Retinal pigment epithelial cell (primary cell): ENCODE measurements at regions not wholly inside any gene's neighbourhood (a gene's known extent, or its start where the extent isn't known, plus 50 kb on each side); places are given as distances from the start of the nearest gene placed in this dataset.
A peak's percentile ranks its signal among the peaks of the same experiment; 100 is the strongest.

ENCODE experiments used
- DNase-seq: peaks from one replicate; pipeline ENCODE4 v3.0.0-alpha.2; 2010; ENCODE audit warnings: low read depth
- H3K4me3 ChIP-seq: 2 replicates; pipeline ENCODE4 v1.5.1; 2011; ENCODE audit warnings: mild to moderate bottlenecking, low read length, control low read depth, moderate library complexity
- TF ChIP-seq, protein P1 (sequence below): conservative IDR thresholded peaks from 2 replicates; pipeline ENCODE4 v1.5.1; 2011; ENCODE audit warnings: low read depth, low read length, control low read depth, inconsistent platforms

DNA sequence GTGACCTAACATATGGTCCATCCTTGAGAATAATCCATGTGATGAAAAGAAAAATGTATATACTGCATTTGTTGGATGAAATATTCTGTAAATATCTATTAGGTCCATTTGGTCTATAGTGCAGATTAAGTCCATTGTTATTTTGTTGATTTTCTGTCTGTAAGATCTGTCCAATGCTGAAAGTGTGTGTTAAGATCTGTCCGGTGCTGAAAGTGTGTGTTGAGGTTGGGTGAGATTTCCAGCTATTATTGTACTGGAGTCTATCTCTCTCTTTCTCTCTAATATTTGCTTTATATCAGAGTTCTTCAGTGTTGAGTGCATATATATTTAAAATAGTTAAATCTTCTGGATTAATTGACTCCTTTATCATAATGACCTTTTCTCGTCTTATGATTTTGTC, 828.8 kb upstream of the CRIM1 start:
- no peak overlapping the region for H3K4me3 ChIP-seq
- DNase-seq: no peak
- TF ChIP-seq, protein P1, sequence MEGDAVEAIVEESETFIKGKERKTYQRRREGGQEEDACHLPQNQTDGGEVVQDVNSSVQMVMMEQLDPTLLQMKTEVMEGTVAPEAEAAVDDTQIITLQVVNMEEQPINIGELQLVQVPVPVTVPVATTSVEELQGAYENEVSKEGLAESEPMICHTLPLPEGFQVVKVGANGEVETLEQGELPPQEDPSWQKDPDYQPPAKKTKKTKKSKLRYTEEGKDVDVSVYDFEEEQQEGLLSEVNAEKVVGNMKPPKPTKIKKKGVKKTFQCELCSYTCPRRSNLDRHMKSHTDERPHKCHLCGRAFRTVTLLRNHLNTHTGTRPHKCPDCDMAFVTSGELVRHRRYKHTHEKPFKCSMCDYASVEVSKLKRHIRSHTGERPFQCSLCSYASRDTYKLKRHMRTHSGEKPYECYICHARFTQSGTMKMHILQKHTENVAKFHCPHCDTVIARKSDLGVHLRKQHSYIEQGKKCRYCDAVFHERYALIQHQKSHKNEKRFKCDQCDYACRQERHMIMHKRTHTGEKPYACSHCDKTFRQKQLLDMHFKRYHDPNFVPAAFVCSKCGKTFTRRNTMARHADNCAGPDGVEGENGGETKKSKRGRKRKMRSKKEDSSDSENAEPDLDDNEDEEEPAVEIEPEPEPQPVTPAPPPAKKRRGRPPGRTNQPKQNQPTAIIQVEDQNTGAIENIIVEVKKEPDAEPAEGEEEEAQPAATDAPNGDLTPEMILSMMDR: no peak

DNA sequence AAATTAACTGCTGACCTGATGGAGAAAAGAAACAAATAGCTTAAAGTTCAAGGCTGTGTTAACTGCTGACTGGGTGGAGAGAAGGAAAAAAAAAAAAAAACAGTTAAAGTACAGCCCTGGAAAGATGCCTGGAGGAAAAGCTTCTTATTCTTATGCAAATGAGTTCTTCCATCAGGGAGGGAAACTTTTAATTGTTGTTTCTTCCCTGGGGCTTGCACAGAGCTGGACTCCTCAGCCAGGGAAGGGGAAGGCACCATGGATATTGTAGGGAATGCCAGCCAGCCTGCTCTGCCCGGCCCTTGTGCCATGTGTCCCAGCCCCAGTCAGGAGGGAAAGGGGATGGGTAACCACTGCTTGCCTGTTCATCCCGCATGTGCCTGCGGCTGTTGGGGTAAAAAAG, 833.1 kb upstream of the CRIM1 start:
- H3K4me3 ChIP-seq: no peak overlapping the region
- DNase-seq: no peak
- TF ChIP-seq, protein P1: no peak

DNA sequence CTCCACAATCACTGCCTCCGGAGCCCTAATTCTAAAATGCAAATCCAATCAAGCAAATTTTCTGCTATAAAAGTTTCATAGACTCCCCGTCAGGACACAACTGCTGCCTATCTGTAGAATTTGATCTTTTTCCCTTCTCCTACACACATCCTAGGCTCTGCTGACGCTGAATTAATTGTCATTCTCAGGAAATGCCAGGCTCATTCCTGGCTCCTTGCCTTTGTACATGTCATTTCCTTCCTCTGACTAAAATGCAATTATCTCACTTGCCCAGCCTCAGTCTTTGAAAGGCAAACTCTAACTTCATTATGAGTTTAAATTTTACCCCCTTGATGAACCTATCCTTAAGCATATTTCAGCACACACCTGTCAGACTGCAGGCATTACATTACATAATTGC, 844.9 kb upstream of the CRIM1 start:
- no peak for DNase-seq
- TF ChIP-seq, protein P1: no peak
- H3K4me3 ChIP-seq: no peak overlapping the region

DNA sequence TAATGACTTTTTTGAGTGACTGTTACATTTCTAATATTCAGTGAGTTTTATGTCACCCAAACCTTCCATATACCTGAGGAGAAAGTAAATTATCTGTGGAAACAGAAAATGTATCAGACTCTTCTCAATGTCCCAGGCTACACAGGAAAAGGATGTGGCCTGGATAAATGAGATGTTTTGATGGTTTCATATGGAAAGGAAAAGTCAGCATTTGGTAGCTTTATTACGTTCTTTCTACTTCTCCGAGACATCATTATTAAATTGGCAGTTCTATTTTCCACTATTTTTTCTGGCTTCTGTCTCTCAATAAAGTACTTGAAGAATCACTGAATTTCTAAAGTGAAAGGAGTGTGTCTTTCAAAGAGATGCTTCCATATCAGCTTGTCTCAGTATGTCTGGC, 847.0 kb upstream of the CRIM1 start:
- TF ChIP-seq, protein P1: no peak
- DNase-seq: no peak
- no peak overlapping the region for H3K4me3 ChIP-seq

DNA sequence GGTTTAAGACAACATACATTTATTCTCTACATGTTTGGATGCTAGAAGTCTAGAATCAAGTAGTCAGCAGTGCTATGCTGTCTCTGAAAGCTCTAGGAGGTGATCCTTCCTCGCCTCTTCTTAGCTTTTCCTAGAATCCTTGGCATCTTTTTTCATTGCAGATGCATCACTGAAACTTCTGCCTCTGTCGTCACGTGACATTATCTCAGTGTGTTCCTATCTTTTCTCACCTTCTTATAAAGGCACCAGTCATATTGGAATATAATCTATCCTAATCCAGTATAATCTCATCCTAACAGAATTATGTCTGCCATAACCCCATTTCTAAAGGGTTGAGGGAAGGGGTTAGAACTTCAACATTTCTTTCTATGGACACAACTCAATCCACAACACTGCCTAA, 851.2 kb upstream of the CRIM1 start:
- H3K4me3 ChIP-seq: no peak overlapping the region
- DNase-seq: no peak
- TF ChIP-seq, protein P1: no peak

DNA sequence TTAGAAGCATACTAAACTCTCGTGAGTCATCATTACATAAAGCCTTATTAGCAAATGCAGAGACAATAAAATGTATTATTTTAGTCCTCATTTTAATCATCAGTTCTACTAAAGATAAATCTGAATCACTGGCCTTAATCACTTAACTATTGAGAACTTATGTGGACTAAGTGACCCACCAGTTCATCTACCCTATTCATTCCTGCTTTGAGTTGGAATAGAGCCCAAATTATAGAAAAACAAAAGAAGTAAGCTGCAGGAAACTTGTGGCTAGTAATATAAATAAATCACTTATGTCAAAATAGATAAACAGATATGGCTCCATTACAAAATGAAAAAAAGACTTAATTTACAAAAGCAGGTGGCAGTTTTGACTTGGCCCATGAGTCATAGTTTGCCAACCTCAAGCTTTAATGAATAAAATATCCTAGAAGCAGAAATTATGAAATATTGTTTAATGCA, 851.8 kb upstream of the CRIM1 start:
- peak; percentile 18 for DNase-seq
- TF ChIP-seq, protein P1: no peak
- H3K4me3 ChIP-seq: no peak overlapping the region

DNA sequence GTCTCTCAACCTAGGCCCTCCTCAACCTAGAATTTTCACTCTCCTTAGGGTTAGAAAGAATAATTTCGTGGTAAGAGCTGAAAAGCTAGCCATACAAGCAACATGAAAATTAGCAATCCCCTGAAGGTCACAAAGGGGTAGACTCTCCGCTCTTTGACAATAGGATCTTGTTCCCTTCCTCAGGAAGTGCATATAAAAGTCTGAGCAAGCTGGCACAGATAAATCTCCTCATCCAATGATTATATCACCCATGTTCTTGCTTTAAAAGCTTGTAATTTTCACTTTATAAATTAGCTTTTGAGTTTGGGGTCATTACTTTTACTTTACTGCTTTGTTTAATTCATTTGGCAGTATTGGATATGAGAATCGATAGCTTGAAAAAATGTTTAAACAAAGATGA, 852.3 kb upstream of the CRIM1 start:
- TF ChIP-seq, protein P1: no peak
- no peak for DNase-seq
- H3K4me3 ChIP-seq: no peak overlapping the region
